ENCODE measurements at regions not wholly inside any gene's neighbourhood (a gene's known extent, or its start where the extent isn't known, plus 50 kb on each side); places are given as distances from the start of the nearest gene placed in this dataset.
"Not testable (repeated sequence)": the region's sequence is repeated elsewhere in the genome, so short reads cannot be mapped to it uniquely, and the experiment has no call there.

DNA sequence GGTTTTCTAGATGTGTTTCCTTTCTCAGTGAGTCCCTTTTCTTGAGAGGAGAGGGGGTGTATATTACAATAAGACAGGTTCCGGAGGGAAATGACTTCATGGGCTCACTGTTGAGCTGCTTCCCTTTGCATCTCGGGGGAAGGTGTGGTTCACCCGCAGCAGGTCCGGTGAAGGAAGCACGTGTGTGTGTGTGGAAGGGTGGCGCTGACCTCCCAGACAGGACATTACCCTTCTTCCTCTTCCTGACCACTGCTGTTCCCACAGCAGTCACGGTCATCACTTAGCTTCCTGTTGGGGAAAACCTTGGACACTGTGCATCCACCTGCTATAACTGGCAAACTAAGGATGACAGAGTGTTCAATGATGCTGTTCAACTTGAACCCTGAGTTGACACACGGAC lies 83.6 kb downstream of the PLEKHG1 start:
- DNase-seq (ENCODE audit: low read depth in 2 of 2), result no peak

DNA sequence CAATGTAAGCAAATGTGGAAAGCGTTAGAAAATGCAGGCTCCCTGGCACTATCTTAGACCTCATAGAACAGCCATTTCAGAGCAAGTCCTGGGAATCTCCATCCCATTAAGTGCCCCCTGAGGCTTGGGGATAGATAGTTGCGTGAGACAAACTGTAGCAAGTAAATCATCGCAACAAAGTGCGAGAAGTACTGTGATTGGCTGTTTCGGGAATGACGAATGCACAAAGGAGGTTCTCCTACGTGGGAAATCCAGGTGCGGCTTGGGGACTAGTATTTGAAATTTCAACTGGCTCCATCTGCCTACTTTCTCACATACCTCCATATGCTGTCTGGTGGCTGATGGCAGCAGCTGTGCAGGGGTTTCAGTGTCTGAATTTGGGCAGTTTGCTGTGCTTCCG lies 84.5 kb downstream of the PLEKHG1 start:
- DNase-seq (ENCODE audit: low read depth in 2 of 2), result no peak

- DNase-seq (ENCODE audit: low read depth in 2 of 2), result no peak
Observed at GRCh38 chr6:150684714-150685459, 85.2 kb downstream of the PLEKHG1 start.

GRCh38 chr6:150685860-150686259 lies 86.2 kb downstream of the PLEKHG1 start:
- no peak for DNase-seq (ENCODE audit: low read depth in 2 of 2)

GRCh38 chr6:150686566-150686965 lies 86.9 kb downstream of the PLEKHG1 start:
- DNase-seq (ENCODE audit: low read depth in 2 of 2), result no peak

GRCh38 chr6:150687508-150687907 lies 87.8 kb downstream of the PLEKHG1 start:
- no peak for DNase-seq (ENCODE audit: low read depth in 2 of 2)

DNA sequence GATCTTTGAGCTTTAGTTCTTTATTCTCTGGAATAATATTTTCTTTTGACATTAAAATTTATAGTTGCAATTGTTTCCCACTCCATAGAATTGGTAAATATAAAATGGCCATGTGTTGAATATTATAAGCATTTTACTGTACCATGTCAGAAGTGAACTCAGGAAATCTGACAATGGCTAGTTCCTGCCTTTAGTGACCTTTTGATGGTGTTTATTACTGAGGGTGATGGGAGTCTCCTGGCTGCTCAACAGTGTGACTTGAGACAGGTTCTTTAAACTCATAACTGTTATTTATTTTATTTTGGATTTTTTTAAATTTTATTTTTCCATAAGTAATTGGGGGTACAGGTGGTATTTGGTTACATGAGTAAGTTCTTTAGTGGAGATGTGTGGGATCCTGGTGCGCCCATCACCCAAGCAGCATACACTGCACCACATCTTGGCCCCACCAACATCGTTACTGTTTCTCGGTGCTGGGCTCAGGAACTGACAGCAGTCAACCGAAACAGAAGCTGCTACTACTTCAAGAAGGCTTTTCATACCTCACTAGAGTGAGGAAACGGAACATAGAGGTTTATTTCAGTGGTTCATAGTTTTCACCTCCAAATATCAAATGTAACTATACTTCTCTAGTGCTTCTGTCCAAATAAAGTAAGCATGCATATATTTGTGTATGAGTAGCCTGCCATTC lies 90.4 kb downstream of the PLEKHG1 start:
- DNase-seq (ENCODE audit: low read depth in 2 of 2), result no peak

DNA sequence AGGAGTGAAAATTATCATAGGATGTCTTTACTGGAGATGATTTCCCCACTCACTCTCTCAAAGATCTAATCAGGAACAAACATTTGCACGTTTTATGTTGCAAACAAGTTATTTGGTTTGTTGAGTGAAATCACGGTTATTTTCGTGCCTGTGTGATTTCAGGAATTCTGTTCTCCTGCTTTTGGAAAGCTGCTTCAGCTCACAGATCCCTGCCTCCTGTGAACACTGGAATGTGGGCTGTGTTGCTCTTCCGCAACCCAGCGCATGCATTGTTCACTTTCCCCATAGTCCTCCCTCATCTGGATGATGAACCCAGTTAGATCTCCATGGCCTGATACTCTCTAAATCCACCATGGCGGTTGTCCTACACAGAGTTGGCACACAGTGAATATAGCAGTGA lies 91.0 kb downstream of the PLEKHG1 start:
- no peak for DNase-seq (ENCODE audit: low read depth in 2 of 2)

GRCh38 chr6:150691463-150691862 lies 91.8 kb downstream of the PLEKHG1 start:
- no peak for DNase-seq (ENCODE audit: low read depth in 2 of 2)

DNA sequence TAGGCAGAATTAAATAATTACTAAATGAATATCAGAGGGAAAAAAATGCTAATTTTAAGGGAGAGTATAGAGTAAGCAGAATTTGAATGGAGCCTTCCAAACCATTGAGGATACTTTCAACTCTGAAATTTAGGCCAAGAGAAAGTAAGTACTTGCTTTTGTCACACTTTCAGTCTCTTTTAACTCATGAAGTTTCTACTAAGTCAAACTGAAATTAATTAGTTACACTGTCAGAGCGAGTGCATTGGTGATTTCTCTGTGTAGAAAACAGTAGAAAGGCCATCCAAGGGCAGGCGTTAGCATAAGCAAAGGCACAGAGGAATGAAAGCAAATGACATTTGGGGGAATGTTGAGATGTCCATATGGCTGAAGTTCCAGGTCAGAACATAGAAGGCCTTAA lies 92.9 kb downstream of the PLEKHG1 start:
- DNase-seq (ENCODE audit: low read depth in 2 of 2), result no peak

- no peak for DNase-seq (ENCODE audit: low read depth in 2 of 2)
Observed at GRCh38 chr6:150694889-150695288, 95.2 kb downstream of the PLEKHG1 start.

- no peak for DNase-seq (ENCODE audit: low read depth in 2 of 2)
Observed at GRCh38 chr6:150695652-150696051, 96.0 kb downstream of the PLEKHG1 start.

GRCh38 chr6:150696190-150696589 lies 96.5 kb downstream of the PLEKHG1 start:
- DNase-seq (ENCODE audit: low read depth in 2 of 2), result no peak

- not testable (repeated sequence) for DNase-seq (ENCODE audit: low read depth in 2 of 2)
Observed at GRCh38 chr6:150696918-150697317, 97.2 kb downstream of the PLEKHG1 start.

GRCh38 chr6:150697515-150697914 lies 97.8 kb downstream of the PLEKHG1 start:
- no peak for DNase-seq (ENCODE audit: low read depth in 2 of 2)

DNA sequence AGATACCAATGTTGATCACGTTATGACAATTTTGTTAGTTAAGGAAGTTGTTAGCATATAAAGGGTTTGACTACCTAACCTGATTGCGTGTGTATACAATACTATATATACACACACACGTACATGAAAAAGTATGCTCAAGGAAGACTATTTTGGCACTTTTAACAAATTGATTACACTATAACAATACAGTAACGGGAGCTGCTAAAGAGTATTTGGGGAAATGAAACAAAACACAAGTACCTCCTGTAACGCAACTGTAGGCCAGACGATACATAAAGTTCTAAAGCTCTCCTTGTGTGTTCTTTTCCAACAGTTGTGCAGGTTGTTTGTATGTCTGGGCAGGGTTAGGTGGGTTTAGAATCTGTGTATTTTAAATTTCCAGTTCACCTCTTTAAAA lies 98.7 kb downstream of the PLEKHG1 start:
- no peak for DNase-seq (ENCODE audit: low read depth in 2 of 2)

DNA sequence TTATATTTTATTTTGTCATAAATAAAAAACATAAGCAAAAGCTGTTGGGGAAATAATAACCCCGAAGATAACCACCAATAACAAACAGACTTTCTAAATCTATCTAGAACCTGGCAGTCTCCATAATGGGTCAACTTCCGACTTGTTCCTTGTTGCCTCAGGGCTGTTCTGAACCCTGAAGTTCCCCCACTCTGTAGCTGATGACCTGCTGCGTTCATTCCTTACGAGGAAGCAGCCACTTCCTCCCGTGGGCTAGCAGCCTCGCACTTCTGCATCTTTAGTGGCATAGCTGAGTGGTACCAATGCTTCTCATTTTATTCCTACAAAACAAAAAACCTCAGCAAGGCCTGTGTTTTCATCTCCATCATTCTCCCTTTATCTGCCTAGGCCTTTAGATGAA lies 103.0 kb downstream of the PLEKHG1 start:
- no peak for DNase-seq (ENCODE audit: low read depth in 2 of 2)

DNA sequence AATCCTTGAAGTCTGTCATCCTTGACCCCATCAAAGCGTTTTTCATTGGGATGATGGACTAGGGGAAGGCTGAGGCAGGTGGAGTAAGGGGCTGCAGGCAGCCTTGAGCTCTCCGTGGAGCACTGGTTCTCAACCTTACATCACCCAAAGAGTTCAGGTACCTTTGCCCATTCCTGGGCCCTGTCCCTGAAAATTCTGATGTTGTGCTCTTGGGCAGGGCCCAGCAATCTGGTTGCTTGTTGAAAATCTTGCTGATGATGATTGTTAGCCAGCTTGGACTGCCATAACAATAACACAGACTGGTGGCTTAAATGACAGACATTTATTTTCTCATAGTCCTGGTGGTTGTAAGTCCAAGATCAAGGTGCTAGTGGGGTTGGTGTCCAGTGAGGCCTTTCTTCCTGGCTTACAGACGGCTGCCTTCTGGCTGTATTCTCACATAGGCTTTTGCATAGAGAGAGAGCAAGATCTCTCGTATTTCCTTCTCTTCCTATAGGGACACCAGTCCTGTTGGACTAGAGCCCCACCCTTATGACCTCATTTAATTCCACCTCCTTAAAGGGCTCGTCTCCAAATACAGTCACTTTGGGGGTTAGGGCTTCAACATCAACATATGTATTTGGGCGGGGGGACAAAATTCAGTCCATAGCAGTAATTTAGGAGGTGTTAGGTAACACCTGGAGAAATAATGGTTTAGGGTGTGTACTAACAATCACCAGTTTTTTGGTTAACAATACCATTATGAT lies 104.9 kb downstream of the PLEKHG1 start:
- no peak for DNase-seq (ENCODE audit: low read depth in 2 of 2)

DNA sequence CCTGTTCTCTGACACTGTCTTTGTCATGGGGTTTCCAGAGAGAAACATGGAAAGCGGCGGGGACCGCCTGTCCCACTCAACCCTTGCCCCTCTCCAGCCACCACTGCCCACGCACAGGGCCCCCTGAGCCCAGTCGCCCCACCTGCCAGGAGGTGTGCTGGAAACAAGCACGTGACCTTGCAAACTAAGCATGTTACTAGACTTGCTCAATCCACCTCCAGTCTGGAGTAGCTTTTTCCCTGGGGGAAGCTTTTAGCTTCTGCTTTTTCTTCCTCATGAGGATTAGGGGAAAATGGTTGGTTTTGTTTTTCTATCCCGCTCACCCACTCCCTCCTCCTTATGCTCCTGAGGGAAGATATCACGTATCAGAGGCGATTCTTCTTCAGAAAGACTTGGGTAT lies 105.7 kb downstream of the PLEKHG1 start:
- DNase-seq (ENCODE audit: low read depth in 2 of 2), result no peak

- DNase-seq (ENCODE audit: low read depth in 2 of 2), result no peak
Observed at GRCh38 chr6:150710236-150710635, 110.6 kb downstream of the PLEKHG1 start.

- no peak for DNase-seq (ENCODE audit: low read depth in 2 of 2)
Observed at GRCh38 chr6:150711061-150711460, 111.4 kb downstream of the PLEKHG1 start.

GRCh38 chr6:150711584-150712504 lies 112.2 kb downstream of the PLEKHG1 start:
- no peak for DNase-seq (ENCODE audit: low read depth in 2 of 2)
